Liver (tissue), 3 donors: ENCODE measurements at regions not wholly inside any gene's neighbourhood (a gene's known extent, or its start where the extent isn't known, plus 50 kb on each side); places are given as distances from the start of the nearest gene placed in this dataset.

Experiments used
- EGR1 ChIP-seq, 2 donors: IDR thresholded peaks; 2 replicates each; pipeline ENCODE4 v1.6.1; 2016 to 2018; ENCODE audit warnings: antibody characterized with exemption in 2 of 2, low read depth in 2 of 2
- FOXA1 ChIP-seq: IDR thresholded peaks from 2 replicates; pipeline ENCODE4 v1.6.1; 2016; ENCODE audit warnings: antibody characterized with exemption
- JUND ChIP-seq, 2 donors: IDR thresholded peaks; 2 replicates each; pipeline ENCODE4 v1.6.1; 2016; ENCODE audit warnings: antibody characterized with exemption in 2 of 2
- RAD21 ChIP-seq, 2 donors: IDR thresholded peaks; 2 replicates each; pipeline ENCODE4 v1.6.1; 2016; ENCODE audit warnings: antibody characterized with exemption in 2 of 2, mild to moderate bottlenecking in 2 of 2
- SP1 ChIP-seq: IDR thresholded peaks from 2 replicates; pipeline ENCODE4 v1.6.1; 2018; ENCODE audit warnings: antibody characterized with exemption, mild to moderate bottlenecking
- TAF1 ChIP-seq: conservative IDR thresholded peaks from 2 replicates; pipeline ENCODE4 v1.6.1; 2016; ENCODE audit warnings: antibody characterized with exemption, mild to moderate bottlenecking
- YY1 ChIP-seq: IDR thresholded peaks from 2 replicates; pipeline ENCODE4 v1.6.1; 2016; ENCODE audit warnings: antibody characterized with exemption, mild to moderate bottlenecking
- TF ChIP-seq, protein P1 (sequence below): fragments of 150-350 bp; IDR thresholded peaks from 2 replicates; pipeline ENCODE4 v1.5.1; 2017; ENCODE audit warnings: improper control_type of control experiment, low read depth, low read length; ENCODE audit not compliant: missing input control
- TF ChIP-seq, protein P2 (sequence below): IDR thresholded peaks from 2 replicates; pipeline ENCODE4 v1.6.1; 2016; ENCODE audit warnings: antibody characterized with exemption, mild to moderate bottlenecking
- TF ChIP-seq, protein P3 (sequence below): IDR thresholded peaks from 2 replicates; pipeline ENCODE4 v1.6.1; 2016; ENCODE audit warnings: antibody characterized with exemption
- donor health status: healthy.
- donor health status: healthy.

DNA sequence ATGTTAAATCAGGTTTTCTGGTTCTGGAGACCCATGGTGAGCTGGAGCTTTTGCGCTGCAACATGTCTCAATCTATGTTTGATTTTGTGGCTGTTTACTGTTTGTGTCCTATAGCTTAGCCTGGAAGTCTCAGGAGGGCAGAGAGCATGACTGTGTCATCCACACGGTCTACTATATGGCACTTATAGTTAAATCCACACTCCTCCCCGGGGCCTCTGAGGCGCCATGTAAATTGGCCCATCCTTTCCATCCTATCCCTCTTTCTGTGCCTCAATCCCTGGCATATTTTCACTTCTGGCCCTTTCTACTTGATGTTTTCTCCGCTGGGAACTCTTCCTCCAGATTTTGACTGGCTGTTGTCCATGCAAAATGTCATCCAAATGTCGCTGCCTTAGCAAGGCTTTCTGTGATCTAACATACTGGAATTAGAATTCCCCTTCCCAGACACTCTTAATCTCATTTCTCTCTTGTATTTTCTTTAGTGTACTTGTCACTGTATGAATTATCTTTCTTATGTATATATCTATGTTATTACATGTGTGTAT, 560.8 kb upstream of the RGMA start:
- TF ChIP-seq, protein P1, sequence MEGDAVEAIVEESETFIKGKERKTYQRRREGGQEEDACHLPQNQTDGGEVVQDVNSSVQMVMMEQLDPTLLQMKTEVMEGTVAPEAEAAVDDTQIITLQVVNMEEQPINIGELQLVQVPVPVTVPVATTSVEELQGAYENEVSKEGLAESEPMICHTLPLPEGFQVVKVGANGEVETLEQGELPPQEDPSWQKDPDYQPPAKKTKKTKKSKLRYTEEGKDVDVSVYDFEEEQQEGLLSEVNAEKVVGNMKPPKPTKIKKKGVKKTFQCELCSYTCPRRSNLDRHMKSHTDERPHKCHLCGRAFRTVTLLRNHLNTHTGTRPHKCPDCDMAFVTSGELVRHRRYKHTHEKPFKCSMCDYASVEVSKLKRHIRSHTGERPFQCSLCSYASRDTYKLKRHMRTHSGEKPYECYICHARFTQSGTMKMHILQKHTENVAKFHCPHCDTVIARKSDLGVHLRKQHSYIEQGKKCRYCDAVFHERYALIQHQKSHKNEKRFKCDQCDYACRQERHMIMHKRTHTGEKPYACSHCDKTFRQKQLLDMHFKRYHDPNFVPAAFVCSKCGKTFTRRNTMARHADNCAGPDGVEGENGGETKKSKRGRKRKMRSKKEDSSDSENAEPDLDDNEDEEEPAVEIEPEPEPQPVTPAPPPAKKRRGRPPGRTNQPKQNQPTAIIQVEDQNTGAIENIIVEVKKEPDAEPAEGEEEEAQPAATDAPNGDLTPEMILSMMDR, result no peak
- TF ChIP-seq, protein P2, sequence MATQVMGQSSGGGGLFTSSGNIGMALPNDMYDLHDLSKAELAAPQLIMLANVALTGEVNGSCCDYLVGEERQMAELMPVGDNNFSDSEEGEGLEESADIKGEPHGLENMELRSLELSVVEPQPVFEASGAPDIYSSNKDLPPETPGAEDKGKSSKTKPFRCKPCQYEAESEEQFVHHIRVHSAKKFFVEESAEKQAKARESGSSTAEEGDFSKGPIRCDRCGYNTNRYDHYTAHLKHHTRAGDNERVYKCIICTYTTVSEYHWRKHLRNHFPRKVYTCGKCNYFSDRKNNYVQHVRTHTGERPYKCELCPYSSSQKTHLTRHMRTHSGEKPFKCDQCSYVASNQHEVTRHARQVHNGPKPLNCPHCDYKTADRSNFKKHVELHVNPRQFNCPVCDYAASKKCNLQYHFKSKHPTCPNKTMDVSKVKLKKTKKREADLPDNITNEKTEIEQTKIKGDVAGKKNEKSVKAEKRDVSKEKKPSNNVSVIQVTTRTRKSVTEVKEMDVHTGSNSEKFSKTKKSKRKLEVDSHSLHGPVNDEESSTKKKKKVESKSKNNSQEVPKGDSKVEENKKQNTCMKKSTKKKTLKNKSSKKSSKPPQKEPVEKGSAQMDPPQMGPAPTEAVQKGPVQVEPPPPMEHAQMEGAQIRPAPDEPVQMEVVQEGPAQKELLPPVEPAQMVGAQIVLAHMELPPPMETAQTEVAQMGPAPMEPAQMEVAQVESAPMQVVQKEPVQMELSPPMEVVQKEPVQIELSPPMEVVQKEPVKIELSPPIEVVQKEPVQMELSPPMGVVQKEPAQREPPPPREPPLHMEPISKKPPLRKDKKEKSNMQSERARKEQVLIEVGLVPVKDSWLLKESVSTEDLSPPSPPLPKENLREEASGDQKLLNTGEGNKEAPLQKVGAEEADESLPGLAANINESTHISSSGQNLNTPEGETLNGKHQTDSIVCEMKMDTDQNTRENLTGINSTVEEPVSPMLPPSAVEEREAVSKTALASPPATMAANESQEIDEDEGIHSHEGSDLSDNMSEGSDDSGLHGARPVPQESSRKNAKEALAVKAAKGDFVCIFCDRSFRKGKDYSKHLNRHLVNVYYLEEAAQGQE, result no peak
- TF ChIP-seq YY1 (no peak), RAD21 (IDR thresholded peaks at IDR 0.05) (no peak), EGR1 (IDR thresholded peaks at IDR 0.05; ENCODE audit: low read depth in 2 of 2) (no peak), SP1 (no peak), TAF1 (no peak), FOXA1 (no peak), JUND (IDR thresholded peaks at IDR 0.05) (no peak)
- TF ChIP-seq, protein P3, sequence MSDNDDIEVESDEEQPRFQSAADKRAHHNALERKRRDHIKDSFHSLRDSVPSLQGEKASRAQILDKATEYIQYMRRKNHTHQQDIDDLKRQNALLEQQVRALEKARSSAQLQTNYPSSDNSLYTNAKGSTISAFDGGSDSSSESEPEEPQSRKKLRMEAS, result no peak
